PC-3 (cell line): ENCODE measurements at regions not wholly inside any gene's neighbourhood (a gene's known extent, or its start where the extent isn't known, plus 50 kb on each side); places are given as distances from the start of the nearest gene placed in this dataset.

Experiments
- ATAC-seq: fragments of 200-7000 bp; cut with Tn5 transposase; 2 replicates; pipeline ENCODE4 v1.9.1; 2020; ENCODE audit warnings: mild to moderate bottlenecking, moderate library complexity
- BruUV-seq: library from RNA; stranded (reverse); fragments of 400-500 nt; replicated peaks from 2 replicates; lab custom pipeline; 2021; lab: Mats Ljungman, UMichigan
- CTCF ChIA-PET: fragments of 300-600 bp; sonication (Branson Sonifier 250); formaldehyde crosslinking; loops from one replicate; lab custom pipeline; 2022; ENCODE audit warnings: antibody characterized with exemption; lab: Charles Lee
- POLR2A ChIA-PET: fragments of 300-600 bp; sonication (Branson Sonifier 250); formaldehyde crosslinking; loops from one replicate; lab custom pipeline; 2022; ENCODE audit warnings: antibody characterized with exemption; ENCODE audit not compliant: unreplicated experiment; lab: Charles Lee
- DNase-seq: peaks from one replicate; pipeline ENCODE4 v3.0.0-alpha.2; 2015
- H2AFZ ChIP-seq: fragments of 300-600 bp; sonication (generic); 2 replicates; pipeline ENCODE4 v1.6.0; 2016; ENCODE audit warnings: antibody characterized with exemption, low read length
- H3F3A ChIP-seq: fragments of 300-600 bp; sonication (generic); one replicate; pipeline ENCODE4 v1.6.0; 2017; ENCODE audit warnings: antibody characterized with exemption, low read length, control low read depth, mild to moderate bottlenecking; ENCODE audit not compliant: unreplicated experiment
- H3K27ac ChIP-seq: fragments of 300-600 bp; sonication (generic); 2 replicates; pipeline ENCODE4 v1.5.1; 2016; ENCODE audit warnings: mild to moderate bottlenecking, low read length
- H3K27me3 ChIP-seq: fragments of 300-600 bp; sonication (generic); 2 replicates; pipeline ENCODE4 v1.6.1; 2016; ENCODE audit warnings: low read length, mixed read lengths
- H3K36me3 ChIP-seq: fragments of 300-600 bp; sonication (generic); 2 replicates; pipeline ENCODE4 v1.6.1; 2016; ENCODE audit warnings: low read depth, mixed run types, low read length, mixed read lengths
- H3K4me1 ChIP-seq: fragments of 300-600 bp; sonication (generic); 2 replicates; pipeline ENCODE4 v1.5.1; 2016; ENCODE audit warnings: low read length; ENCODE audit not compliant: insufficient read depth
- H3K4me2 ChIP-seq: fragments of 300-600 bp; sonication (generic); 2 replicates; pipeline ENCODE4 v1.6.0; 2016; ENCODE audit warnings: low read length
- H3K4me3 ChIP-seq: fragments of 300-600 bp; sonication (generic); 2 replicates; pipeline ENCODE4 v1.5.1; 2016; ENCODE audit warnings: mild to moderate bottlenecking, low read length, mixed read lengths
- H3K79me2 ChIP-seq: fragments of 300-600 bp; sonication (generic); 2 replicates; pipeline ENCODE4 v1.6.1; 2017; ENCODE audit warnings: low read length, mixed read lengths
- H3K9ac ChIP-seq: fragments of 300-600 bp; sonication (generic); 2 replicates; pipeline ENCODE4 v1.6.0; 2016; ENCODE audit warnings: mild to moderate bottlenecking, low read length
- H3K9me2 ChIP-seq: fragments of 300-600 bp; sonication (generic); replicated peaks from 2 replicates; pipeline ENCODE4 v1.6.1; 2016; ENCODE audit warnings: mixed run types, low read length, mixed read lengths
- H3K9me3 ChIP-seq: fragments of 300-600 bp; sonication (generic); 2 replicates; pipeline ENCODE4 v1.6.1; 2016; ENCODE audit warnings: low read length, mixed read lengths
- H4K20me1 ChIP-seq: fragments of 300-600 bp; sonication (generic); 2 replicates; pipeline ENCODE4 v1.6.1; 2016; ENCODE audit warnings: low read length, mixed read lengths
- CTCF ChIP-seq: fragments of 300-600 bp; sonication (generic); conservative IDR thresholded peaks from 2 replicates; pipeline ENCODE4 v1.5.1; 2017; ENCODE audit warnings: antibody characterized with exemption, low read depth, mild to moderate bottlenecking, low read length
- EZH2 ChIP-seq: fragments of 300-600 bp; sonication (generic); IDR thresholded peaks from one replicate; pipeline ENCODE4 v1.6.1; 2017; ENCODE audit warnings: antibody characterized with exemption, mild to moderate bottlenecking, low read length; ENCODE audit not compliant: unreplicated experiment
- EZH2phosphoT487 ChIP-seq: fragments of 300-600 bp; sonication (generic); IDR thresholded peaks from 2 replicates; pipeline ENCODE4 v1.6.1; 2018; ENCODE audit warnings: mild to moderate bottlenecking, antibody characterized with exemption, low read length, borderline replicate concordance
- intact Hi-C: fragments of 100-400 bp; cut with micrococcal nuclease; formaldehyde crosslinking; loops from 2 replicates; pipeline ENCODE4 v1.9.0; 2023

GRCh38 chrX:36575670-36576069, 432.5 kb upstream of the FAM47C start:
- Histone ChIP-seq H2AFZ (no peak overlapping the region), H3K4me1 (no peaks in the 10 kb centered on the region), H3K4me3 (no peak overlapping the region), H4K20me1 (no peaks in the 10 kb centered on the region), H3K9me3 (no peaks in the 10 kb centered on the region), H3K27ac (no peak overlapping the region), H3K27me3 (no peaks in the 10 kb centered on the region), H3K79me2 (no peaks in the 10 kb centered on the region), H3K4me2 (no peak overlapping the region), H3K36me3 (no peaks in the 10 kb centered on the region), H3K9ac (no peak overlapping the region), H3F3A (no peaks in the 10 kb centered on the region), H3K9me2 (no peaks in the 10 kb centered on the region)
- no peak for TF ChIP-seq EZH2
- no peak for TF ChIP-seq CTCF
- no peak for TF ChIP-seq EZH2phosphoT487
- CTCF ChIA-PET, result no interaction called here
- intact Hi-C loops, result no loop called here
- ATAC-seq (no peak), DNase-seq (no peak)
- POLR2A ChIA-PET, result no interaction called here
- BruUV-seq, result no TSS peak

- no TSS peak for BruUV-seq
- CTCF ChIA-PET, result no interaction called here
- intact Hi-C loops, result no loop called here
- Histone ChIP-seq H2AFZ (no peak overlapping the region), H3K4me3 (no peak overlapping the region), H3K79me2 (no peaks in the 10 kb centered on the region), H3K9me3 (no peaks in the 10 kb centered on the region), H3K36me3 (no peaks in the 10 kb centered on the region), H3K4me1 (no peaks in the 10 kb centered on the region), H3K9ac (no peak overlapping the region), H3K27ac (no peak overlapping the region), H3K4me2 (no peak overlapping the region), H3F3A (no peaks in the 10 kb centered on the region), H4K20me1 (no peaks in the 10 kb centered on the region), H3K27me3 (no peaks in the 10 kb centered on the region), H3K9me2 (no peaks in the 10 kb centered on the region)
- TF ChIP-seq EZH2 (no peak), CTCF (no peak), EZH2phosphoT487 (no peak)
- ATAC-seq, result no peak
- POLR2A ChIA-PET, result no interaction called here
- no peak for DNase-seq
Measured at GRCh38 chrX:36577006-36577405, 431.2 kb upstream of the FAM47C start.

DNA sequence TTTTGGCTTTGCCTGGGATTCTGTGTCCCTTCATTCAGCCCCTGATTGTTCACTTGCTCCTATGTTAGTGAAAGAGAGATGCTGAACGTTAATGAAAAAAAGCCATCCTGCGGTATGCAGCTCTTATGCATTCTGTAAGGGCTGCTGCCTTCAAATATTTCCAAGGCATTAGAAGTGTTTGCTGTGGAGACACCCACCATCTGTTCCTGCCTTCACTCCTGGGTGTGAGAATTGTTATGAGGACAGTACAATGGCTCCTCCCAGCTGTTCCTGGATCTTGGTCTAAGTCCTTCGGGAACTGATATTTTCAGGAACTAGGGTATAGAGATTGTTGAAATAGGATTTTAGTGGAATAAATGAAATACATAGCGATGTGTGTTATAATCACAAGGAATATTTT, 427.1 kb upstream of the FAM47C start:
- intact Hi-C loops, result no loop called here
- no peak overlapping the region for H2AFZ ChIP-seq
- CTCF ChIA-PET, result no interaction called here
- H3K9me2 ChIP-seq, result no peaks in the 10 kb centered on the region
- no peak overlapping the region for H3K4me3 ChIP-seq
- no peaks in the 10 kb centered on the region for H3F3A ChIP-seq
- no peak for TF ChIP-seq EZH2
- TF ChIP-seq EZH2phosphoT487, result no peak
- no peak for TF ChIP-seq CTCF
- H3K4me2 ChIP-seq, result no peak overlapping the region
- ATAC-seq (no peak), DNase-seq (no peak)
- no peak overlapping the region for H3K27ac ChIP-seq
- no peaks in the 10 kb centered on the region for H4K20me1 ChIP-seq
- H3K27me3 ChIP-seq, result no peaks in the 10 kb centered on the region
- no TSS peak for BruUV-seq
- no peaks in the 10 kb centered on the region for H3K79me2 ChIP-seq
- H3K36me3 ChIP-seq, result no peaks in the 10 kb centered on the region
- POLR2A ChIA-PET, result no interaction called here
- no peaks in the 10 kb centered on the region for H3K4me1 ChIP-seq
- H3K9me3 ChIP-seq, result no peaks in the 10 kb centered on the region
- no peak overlapping the region for H3K9ac ChIP-seq
